BJ (cell line): ENCODE measurements at regions not wholly inside any gene's neighbourhood (a gene's known extent, or its start where the extent isn't known, plus 50 kb on each side); places are given as distances from the start of the nearest gene placed in this dataset.

ENCODE experiments used
- CTCF ChIA-PET: fragments of 350-600 bp; formaldehyde crosslinking; extraction: SDS; loops from one replicate; lab custom pipeline; 2021; ENCODE audit warnings: antibody characterized with exemption, inconsistent platforms; lab: Yijun Ruan, JAX
- POLR2A ChIA-PET: fragments of 300-600 bp; sonication (Branson Sonifier 250); formaldehyde crosslinking; extraction: SDS; loops from one replicate; lab custom pipeline; 2021; ENCODE audit warnings: antibody characterized with exemption; lab: Charles Lee
- DNase-seq: peaks from one replicate; pipeline ENCODE4 v3.0.0-alpha.2; 2011; ENCODE audit warnings: low read depth
- H3K27me3 ChIP-seq: 2 replicates; pipeline ENCODE4 v1.6.0; 2011; ENCODE audit warnings: low read length; ENCODE audit not compliant: control insufficient read depth, insufficient read depth
- H3K36me3 ChIP-seq: 2 replicates; pipeline ENCODE4 v1.5.1; 2011; ENCODE audit warnings: low read length; ENCODE audit not compliant: control insufficient read depth, insufficient read depth
- H3K4me3 ChIP-seq: 2 replicates; pipeline ENCODE4 v1.5.1; 2011; ENCODE audit warnings: low read depth, mild to moderate bottlenecking, control low read depth, low read length
- CTCF ChIP-seq: IDR thresholded peaks from 2 replicates; pipeline ENCODE4 v1.5.1; 2011; ENCODE audit warnings: low read depth, mild to moderate bottlenecking, control low read depth, inconsistent platforms, low read length, moderate library complexity; ENCODE audit not compliant: insufficient read depth

DNA sequence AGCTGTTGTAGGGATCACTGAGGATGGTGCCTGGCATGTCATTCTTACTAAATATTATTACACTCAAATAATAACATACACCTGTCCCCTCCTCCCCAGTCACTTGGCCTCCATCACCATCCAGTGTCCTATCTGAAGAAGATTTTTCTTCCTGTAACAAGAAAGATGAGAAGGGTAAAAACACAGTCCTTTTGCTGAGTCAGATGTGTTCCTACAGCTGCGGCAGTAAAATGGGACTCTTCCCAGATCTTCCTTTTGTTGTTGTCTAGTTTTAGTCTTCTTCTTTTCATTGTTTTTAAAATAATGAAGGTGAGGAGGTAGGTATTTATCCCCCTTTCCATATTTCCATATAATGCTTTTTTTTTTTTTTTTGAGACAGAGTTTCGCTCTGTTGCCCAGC, 83.1 kb upstream of the RFLNA start:
- H3K36me3 ChIP-seq: no peaks in the 10 kb centered on the region
- POLR2A ChIA-PET: no interaction called here
- TF ChIP-seq CTCF: no peak

GRCh38 chr12:124213666-124214347, 81.1 kb upstream of the RFLNA start:
- H3K36me3 ChIP-seq: no peaks in the 10 kb centered on the region
- no peak for TF ChIP-seq CTCF
- H3K27me3 ChIP-seq: peaks cover 1% of the 10 kb centered on the region; the same call in 1 of the 2 replicates
- H3K4me3 ChIP-seq: no peak overlapping the region
- ChIA-PET CTCF (interaction anchor here (0.6 to 0.8 kb wide), 3 partner anchors 9 to 80 kb away, joined by 3 read pairs; no protein-coding TSS in a partner anchor), POLR2A (no interaction called here)
- no peak for DNase-seq

More for the DNA sequence above, 83.1 kb upstream of the RFLNA start:
- DNase-seq: no peak
- Histone ChIP-seq H3K27me3 (peaks cover 9% of the 10 kb centered on the region), H3K4me3 (no peak overlapping the region)
- CTCF ChIA-PET: no interaction called here

- POLR2A ChIA-PET: no interaction called here
- no peaks in the 10 kb centered on the region for H3K36me3 ChIP-seq
- H3K4me3 ChIP-seq: no peak overlapping the region
- peaks cover 1% of the 10 kb centered on the region; the same call in 1 of the 2 replicates for H3K27me3 ChIP-seq
- no peak for DNase-seq
- CTCF ChIA-PET: interaction anchor here (0.7 kb wide), 1 partner anchor 9 kb away, joined by 3 read pairs; no protein-coding TSS in a partner anchor
- no peak for TF ChIP-seq CTCF
Measured at GRCh38 chr12:124214574-124214973, 80.3 kb upstream of the RFLNA start.

- ChIA-PET CTCF (no interaction called here), POLR2A (no interaction called here)
- Histone ChIP-seq H3K36me3 (no peaks in the 10 kb centered on the region), H3K27me3 (no peaks in the 10 kb centered on the region; the same call in 1 of the 2 replicates), H3K4me3 (no peak overlapping the region)
- TF ChIP-seq CTCF: no peak
- no peak for DNase-seq
Measured at GRCh38 chr12:124216966-124217365, 77.9 kb upstream of the RFLNA start.

DNA sequence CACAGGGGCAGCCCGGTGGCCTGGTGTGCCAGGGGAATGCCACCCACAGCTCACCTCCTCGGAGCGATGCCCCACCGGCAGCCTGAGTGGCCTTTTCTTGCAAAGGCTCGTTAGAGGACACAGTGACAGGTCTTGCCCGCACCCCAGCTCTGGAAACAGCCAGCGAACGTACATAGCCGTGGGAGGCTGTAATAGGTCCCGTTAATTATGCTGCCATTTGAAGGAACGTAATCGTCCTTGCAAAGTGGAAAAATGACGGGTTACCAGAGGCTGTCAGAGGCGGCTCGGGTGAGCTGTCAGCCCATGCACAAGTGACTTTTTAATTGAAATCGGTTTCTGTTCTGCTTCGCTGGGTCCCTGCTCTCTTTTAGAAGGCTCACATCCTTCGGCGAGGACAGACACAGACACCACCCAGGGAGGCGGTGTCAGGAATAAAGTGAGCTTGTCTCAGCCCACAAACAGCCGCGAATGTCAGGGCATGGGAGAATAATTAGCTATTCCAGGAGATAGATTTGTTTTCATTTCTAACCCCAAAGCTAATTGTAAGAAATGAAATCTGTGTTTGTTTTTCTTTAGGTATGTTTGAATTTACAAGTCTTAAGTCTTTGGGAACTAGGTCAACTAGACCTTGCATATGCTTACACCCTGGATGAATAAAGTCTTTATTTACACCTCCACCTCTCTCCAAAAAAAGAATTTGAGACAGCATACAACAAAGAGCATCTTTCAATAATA, 77.2 kb upstream of the RFLNA start:
- H3K4me3 ChIP-seq: no peak overlapping the region
- no peak for DNase-seq
- ChIA-PET CTCF (no interaction called here), POLR2A (no interaction called here)
- TF ChIP-seq CTCF: no peak
- no peaks in the 10 kb centered on the region for H3K36me3 ChIP-seq
- H3K27me3 ChIP-seq: peaks cover 2% of the 10 kb centered on the region; the same call in 1 of the 2 replicates
